ENCODE measurements at regions not wholly inside any gene's neighbourhood (a gene's known extent, or its start where the extent isn't known, plus 50 kb on each side); places are given as distances from the start of the nearest gene placed in this dataset.

- TF ChIP-seq POLR2A (IDR thresholded peaks at IDR 0.05) = no peak
- TF ChIP-seq CTCF (IDR thresholded peaks at IDR 0.05) = no peak
Measured at GRCh38 chr6:168901076-168901475, 352.6 kb downstream of the THBS2 start.

All from body of pancreas (tissue), 4 donors.